Peyer's patch (tissue), 4 donors: ENCODE measurements at regions not wholly inside any gene's neighbourhood (a gene's known extent, or its start where the extent isn't known, plus 50 kb on each side); places are given as distances from the start of the nearest gene placed in this dataset.

ENCODE experiments used
- DNase-seq, 3 donors: peaks; one replicate each; pipeline ENCODE4 v3.0.0-alpha.2; 2017 to 2019
- H3K27ac ChIP-seq, 4 donors: fragments of 200-600 bp; sonication (generic); one replicate each; pipeline ENCODE4 v1.5.1; 2016 to 2019
- H3K27me3 ChIP-seq, 2 donors: fragments of 200-600 bp; sonication (generic); one replicate each; pipeline ENCODE4 v1.5.1; 2019
- H3K36me3 ChIP-seq, 3 donors: fragments of 200-600 bp; sonication (generic); one replicate each; pipeline ENCODE4 v1.5.1; 2016 to 2019
- H3K4me1 ChIP-seq, 4 donors: fragments of 200-600 bp; sonication (generic); one replicate each; pipeline ENCODE4 v1.5.1; 2016 to 2019
- H3K4me3 ChIP-seq, 4 donors: fragments of 200-600 bp; sonication (generic); 1 replicate in 3 of 4; 2 replicates in 1 of 4; pipeline ENCODE4 v1.5.1; 2016 to 2019; ENCODE audit warnings: mild to moderate bottlenecking in 1 of 4
- H3K9me3 ChIP-seq, 4 donors: fragments of 200-600 bp; sonication (generic); one replicate each; pipeline ENCODE4 v1.5.1; 2016 to 2019; ENCODE audit warnings: mild to moderate bottlenecking in 1 of 4
- POLR2A ChIP-seq, 2 donors: fragments of 450-650 bp; IDR thresholded peaks; one replicate each; pipeline ENCODE4 v1.5.1; 2017; ENCODE audit warnings: antibody characterized with exemption in 2 of 2, mild to moderate bottlenecking in 2 of 2, moderate library complexity in 2 of 2
- TF ChIP-seq, protein P1 (sequence below), 6 experiments: fragments of 450-650 bp in 4 of 6; fragments of 200-600 bp in 2 of 6; sonication (generic) in 1 of 6; IDR thresholded peaks; one replicate each; pipeline ENCODE4 v1.5.1; 2017 to 2019; ENCODE audit warnings: antibody characterized with exemption in 6 of 6, mild to moderate bottlenecking in 3 of 6, moderate library complexity in 1 of 6

DNA sequence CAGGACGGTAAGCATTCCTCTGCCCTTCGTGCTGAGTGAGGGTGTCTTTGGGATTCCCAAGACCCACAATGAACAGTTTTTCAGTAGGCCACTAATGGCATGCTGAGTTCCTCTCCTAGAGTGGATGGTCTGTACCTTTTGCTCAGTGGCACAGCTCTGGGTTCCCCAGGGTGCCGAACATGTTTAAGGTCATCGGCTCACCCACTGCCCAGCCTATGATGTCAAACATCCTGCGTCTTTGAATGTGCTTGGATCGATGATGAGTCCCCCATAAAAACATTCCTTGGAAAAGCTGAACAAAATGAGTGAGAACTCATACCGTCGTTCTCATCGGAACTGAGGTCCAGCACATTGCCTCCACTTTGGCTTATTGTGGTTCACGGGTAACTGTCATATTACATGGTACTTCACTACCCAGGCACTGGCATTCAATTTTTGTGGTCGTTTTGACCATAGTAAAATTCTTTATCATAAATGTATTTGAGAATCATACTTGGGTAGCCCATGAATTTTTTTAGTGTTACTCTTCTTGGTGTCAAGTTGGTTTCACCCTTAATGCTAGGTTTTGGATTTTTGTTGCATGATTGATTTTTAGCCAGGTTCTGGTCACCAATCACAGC is 118.2 kb downstream of the SNRPN start:
- Histone ChIP-seq H3K4me3 (no peak overlapping the region), H3K27me3 (no peaks in the 10 kb centered on the region), H3K27ac (no peak overlapping the region), H3K36me3 (peaks cover 0 to 100% (median 0%) of the 10 kb centered on the region in 3 donors), H3K9me3 (peaks cover 0 to 98% (median 57%) of the 10 kb centered on the region in 4 donors), H3K4me1 (no peaks in the 10 kb centered on the region)
- no peak for DNase-seq
- TF ChIP-seq, protein P1, sequence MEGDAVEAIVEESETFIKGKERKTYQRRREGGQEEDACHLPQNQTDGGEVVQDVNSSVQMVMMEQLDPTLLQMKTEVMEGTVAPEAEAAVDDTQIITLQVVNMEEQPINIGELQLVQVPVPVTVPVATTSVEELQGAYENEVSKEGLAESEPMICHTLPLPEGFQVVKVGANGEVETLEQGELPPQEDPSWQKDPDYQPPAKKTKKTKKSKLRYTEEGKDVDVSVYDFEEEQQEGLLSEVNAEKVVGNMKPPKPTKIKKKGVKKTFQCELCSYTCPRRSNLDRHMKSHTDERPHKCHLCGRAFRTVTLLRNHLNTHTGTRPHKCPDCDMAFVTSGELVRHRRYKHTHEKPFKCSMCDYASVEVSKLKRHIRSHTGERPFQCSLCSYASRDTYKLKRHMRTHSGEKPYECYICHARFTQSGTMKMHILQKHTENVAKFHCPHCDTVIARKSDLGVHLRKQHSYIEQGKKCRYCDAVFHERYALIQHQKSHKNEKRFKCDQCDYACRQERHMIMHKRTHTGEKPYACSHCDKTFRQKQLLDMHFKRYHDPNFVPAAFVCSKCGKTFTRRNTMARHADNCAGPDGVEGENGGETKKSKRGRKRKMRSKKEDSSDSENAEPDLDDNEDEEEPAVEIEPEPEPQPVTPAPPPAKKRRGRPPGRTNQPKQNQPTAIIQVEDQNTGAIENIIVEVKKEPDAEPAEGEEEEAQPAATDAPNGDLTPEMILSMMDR (IDR thresholded peaks at IDR 0.05) = no peak
- TF ChIP-seq POLR2A (IDR thresholded peaks at IDR 0.05) = no peak

DNA sequence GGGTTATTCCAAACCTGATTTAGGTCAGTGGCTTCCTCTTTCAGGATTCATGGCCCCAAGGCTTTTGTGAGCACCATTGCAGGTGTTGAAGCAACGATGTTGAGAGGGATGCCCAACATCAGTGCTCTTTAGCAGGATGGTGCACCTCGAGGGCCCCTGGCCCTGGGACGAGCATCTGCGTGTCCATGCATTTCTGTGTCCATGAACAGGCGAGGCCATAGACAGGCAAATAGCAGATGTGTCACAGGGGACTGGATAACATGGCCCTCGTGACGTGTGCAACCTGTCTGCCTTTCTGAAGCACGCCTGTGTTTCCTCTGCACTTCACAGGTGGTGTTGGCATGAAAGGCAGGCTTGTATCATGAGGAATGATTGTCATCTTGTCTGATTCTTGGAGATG is 132.3 kb downstream of the SNRPN start:
- no peak overlapping the region for H3K27ac ChIP-seq
- TF ChIP-seq, protein P1 (IDR thresholded peaks at IDR 0.05) = no peak
- TF ChIP-seq POLR2A (IDR thresholded peaks at IDR 0.05) = no peak
- DNase-seq = no peak
- H3K4me3 ChIP-seq = no peak overlapping the region
- peaks cover 0 to 90% (median 44%) of the 10 kb centered on the region in 4 donors for H3K9me3 ChIP-seq
- no peaks in the 10 kb centered on the region for H3K4me1 ChIP-seq
- peaks cover 0 to 92% (median 0%) of the 10 kb centered on the region in 3 donors for H3K36me3 ChIP-seq
- no peaks in the 10 kb centered on the region for H3K27me3 ChIP-seq

DNA sequence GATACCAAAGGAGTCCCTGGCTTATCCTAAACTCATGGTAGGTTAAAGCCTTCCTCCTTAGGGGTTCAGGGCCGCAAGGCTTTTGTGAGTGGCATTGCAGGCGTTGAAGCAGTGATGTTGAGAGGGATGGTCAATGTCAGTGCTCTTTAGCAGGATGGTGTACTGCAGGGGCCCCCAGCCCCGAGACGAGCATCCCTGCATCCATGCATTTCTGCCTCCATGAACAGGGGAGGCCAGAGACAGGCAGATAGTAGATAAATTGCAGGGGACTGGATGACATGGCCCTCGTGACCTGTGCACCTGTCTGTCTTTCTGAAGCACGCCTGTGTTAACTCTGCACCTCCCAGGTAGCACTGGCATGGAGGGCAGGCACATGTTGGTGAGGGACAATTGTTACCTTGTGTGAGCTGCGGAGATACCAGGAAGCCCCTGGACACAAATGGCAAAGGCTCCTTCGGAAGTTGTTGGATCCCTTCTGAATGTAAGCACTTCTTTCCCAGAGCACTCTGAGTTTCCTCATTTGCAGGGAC is 133.5 kb downstream of the SNRPN start:
- peaks cover 0 to 92% (median 0%) of the 10 kb centered on the region in 3 donors for H3K36me3 ChIP-seq
- H3K9me3 ChIP-seq = peaks cover 0 to 93% (median 44%) of the 10 kb centered on the region in 4 donors
- H3K4me1 ChIP-seq = no peaks in the 10 kb centered on the region
- DNase-seq = no peak
- TF ChIP-seq, protein P1 (IDR thresholded peaks at IDR 0.05) = no peak
- H3K27ac ChIP-seq = no peak overlapping the region
- no peaks in the 10 kb centered on the region for H3K27me3 ChIP-seq
- no peak overlapping the region for H3K4me3 ChIP-seq

DNA sequence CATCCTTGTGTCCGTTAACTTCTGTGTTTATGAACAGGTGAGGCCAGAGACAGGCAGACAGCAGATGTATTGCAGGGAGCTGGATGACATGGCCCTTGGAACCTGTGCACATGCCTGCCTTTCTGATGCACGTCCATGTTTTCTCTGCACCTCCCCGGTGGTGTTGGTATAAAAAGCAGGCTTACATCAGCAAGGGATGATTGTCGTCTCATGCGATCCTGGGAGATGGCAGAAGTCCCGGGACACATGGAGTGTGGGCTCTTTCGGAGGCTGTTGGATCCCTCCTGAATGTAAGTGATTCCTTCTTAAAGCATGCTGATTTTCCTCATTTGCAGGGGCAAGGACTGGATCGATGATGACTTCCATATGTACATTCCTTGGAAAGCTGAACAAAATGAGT is 134.8 kb downstream of the SNRPN start:
- Histone ChIP-seq H3K4me3 (no peak overlapping the region), H3K36me3 (peaks cover 0 to 97% (median 0%) of the 10 kb centered on the region in 3 donors), H3K4me1 (no peaks in the 10 kb centered on the region), H3K27ac (no peak overlapping the region), H3K27me3 (no peaks in the 10 kb centered on the region), H3K9me3 (peaks cover 0 to 93% (median 41%) of the 10 kb centered on the region in 4 donors)
- TF ChIP-seq, protein P1 (IDR thresholded peaks at IDR 0.05) = no peak
- TF ChIP-seq POLR2A (IDR thresholded peaks at IDR 0.05) = no peak
- DNase-seq = no peak

DNA sequence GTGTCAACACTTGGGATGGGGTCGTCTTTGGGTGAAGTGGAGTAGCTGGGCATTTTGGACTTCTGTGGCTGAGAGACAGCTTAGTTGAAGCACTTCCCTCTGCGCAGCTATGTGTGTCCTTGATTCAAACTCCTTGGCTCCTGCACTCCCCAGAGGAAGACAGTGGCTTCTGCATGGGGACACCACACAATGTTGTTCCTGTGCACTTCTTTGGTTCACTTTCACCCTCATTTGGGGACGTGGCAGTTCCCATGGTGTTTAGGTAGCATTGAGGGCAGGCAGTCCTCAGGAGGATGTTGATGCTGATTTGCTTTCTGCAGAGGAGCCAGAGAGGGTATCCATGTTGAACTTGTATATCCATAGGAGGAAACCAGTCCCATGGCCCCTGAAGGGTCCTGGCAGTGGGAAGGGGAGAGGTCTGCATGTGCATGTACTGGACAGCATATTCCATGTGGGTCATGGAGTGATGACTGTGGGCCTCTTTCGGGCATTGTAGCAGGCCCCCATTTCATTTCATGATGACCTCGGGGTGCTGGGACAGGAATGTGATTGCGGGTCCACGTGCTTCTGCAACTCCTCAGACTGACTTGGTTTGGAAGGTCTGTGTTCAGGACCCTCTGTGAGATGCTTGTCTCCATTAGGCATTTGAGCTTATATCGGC is 135.4 kb downstream of the SNRPN start:
- Histone ChIP-seq H3K4me1 (no peaks in the 10 kb centered on the region), H3K4me3 (no peak overlapping the region), H3K27ac (no peak overlapping the region), H3K36me3 (peaks cover 0 to 97% (median 0%) of the 10 kb centered on the region in 3 donors), H3K27me3 (no peaks in the 10 kb centered on the region), H3K9me3 (peaks cover 0 to 87% (median 39%) of the 10 kb centered on the region in 4 donors)
- DNase-seq = no peak
- no peak for TF ChIP-seq POLR2A (IDR thresholded peaks at IDR 0.05)
- TF ChIP-seq, protein P1 (IDR thresholded peaks at IDR 0.05) = no peak
